H1 (cell line): ENCODE measurements at regions not wholly inside any gene's neighbourhood (a gene's known extent, or its start where the extent isn't known, plus 50 kb on each side); places are given as distances from the start of the nearest gene placed in this dataset.

Experiments used
- CTCF ChIA-PET: fragments of 300-600 bp; sonication (Branson Sonifier 250); formaldehyde crosslinking; loops from one replicate; lab custom pipeline; 2021; ENCODE audit not compliant: partially characterized antibody; lab: Charles Lee
- POLR2A ChIA-PET: fragments of 300-600 bp; sonication (Branson Sonifier 250); formaldehyde crosslinking; loops from one replicate; lab custom pipeline; 2021; ENCODE audit warnings: inconsistent platforms; ENCODE audit not compliant: partially characterized antibody; lab: Charles Lee
- DNase-seq, 2 experiments: peaks; one replicate each; pipeline versions ENCODE4 v3.0.0 to v3.0.0-alpha.2; 2010 to 2022; ENCODE audit warnings: low spot score in 2 of 2, low read depth in 1 of 2, mixed read lengths in 1 of 2
- FAIRE-seq: peaks from 2 replicates; lab custom pipeline; 2011; peaks lifted over from hg19 to GRCh38; lab: Jason Lieb, UNC
- H2AFZ ChIP-seq: 2 replicates; pipeline ENCODE4 v1.8.1; 2012; ENCODE audit warnings: low read length, inconsistent platforms
- H2AK5ac ChIP-seq: 2 replicates; pipeline ENCODE4 v1.6.1; 2013; ENCODE audit warnings: low read depth, low read length
- H2BK120ac ChIP-seq: replicated peaks from 2 replicates; pipeline ENCODE3; 2013; ENCODE audit warnings: low read depth, low read length, inconsistent platforms
- H2BK12ac ChIP-seq: 2 replicates; pipeline ENCODE4 v1.6.1; 2013; ENCODE audit warnings: low read depth, low read length
- H2BK15ac ChIP-seq: 2 replicates; pipeline ENCODE4 v1.6.1; 2013; ENCODE audit warnings: low read length
- H2BK20ac ChIP-seq: 2 replicates; pipeline ENCODE4 v1.6.1; 2013; ENCODE audit warnings: low read length
- H2BK5ac ChIP-seq: 2 replicates; pipeline ENCODE4 v1.6.1; 2013; ENCODE audit warnings: low read depth, low read length
- H3K14ac ChIP-seq: 2 replicates; pipeline ENCODE4 v1.6.1; 2013; ENCODE audit warnings: inconsistent platforms; ENCODE audit not compliant: insufficient read length
- H3K18ac ChIP-seq: 2 replicates; pipeline ENCODE4 v1.6.1; 2013; ENCODE audit warnings: low read length; ENCODE audit errors: extremely low read depth
- H3K23ac ChIP-seq: 2 replicates; pipeline ENCODE4 v1.6.1; 2013; ENCODE audit warnings: inconsistent platforms; ENCODE audit not compliant: insufficient read length
- H3K23me2 ChIP-seq: 2 replicates; pipeline ENCODE4 v1.6.1; 2013; ENCODE audit warnings: low read depth, low read length
- H3K27ac ChIP-seq: 2 replicates; pipeline ENCODE4 v1.6.1; 2011; ENCODE audit warnings: low read depth, low read length, inconsistent platforms
- H3K27me3 ChIP-seq, 4 experiments: replicated peaks in 1 of 4; 1 replicate in 1 of 4; 2 replicates in 3 of 4; pipeline versions ENCODE4 v1.6.1 to v1.8.1; 2011 to 2013; ENCODE audit warnings: low read length in 3 of 4, mild to moderate bottlenecking in 3 of 4, inconsistent platforms in 2 of 4, mixed read lengths in 2 of 4, moderate library complexity in 1 of 4; ENCODE audit not compliant: control insufficient read depth in 3 of 4, insufficient read depth in 3 of 4; ENCODE audit errors: extremely low read depth in 1 of 4
- H3K36me3 ChIP-seq, 4 experiments: 2 replicates each; pipeline versions ENCODE4 v1.6.1 to v1.8.1; 2011 to 2013; ENCODE audit warnings: mild to moderate bottlenecking in 4 of 4, low read length in 3 of 4, moderate library complexity in 2 of 4, control low read depth in 1 of 4, inconsistent platforms in 1 of 4; ENCODE audit not compliant: insufficient read depth in 4 of 4, control insufficient read depth in 2 of 4
- H3K4ac ChIP-seq: replicated peaks from 2 replicates; pipeline ENCODE3; 2013; ENCODE audit warnings: low read length, low read depth, mixed read lengths, inconsistent platforms; ENCODE audit not compliant: insufficient read length
- H3K4me1 ChIP-seq, 4 experiments: replicated peaks in 1 of 4; 1 replicate in 1 of 4; 2 replicates in 3 of 4; pipeline versions ENCODE4 v1.6.1 to v1.8.1; 2011 to 2013; ENCODE audit warnings: low read length in 3 of 4, inconsistent platforms in 2 of 4, mixed read lengths in 1 of 4; ENCODE audit not compliant: insufficient read depth in 4 of 4, control insufficient read depth in 3 of 4
- H3K4me2 ChIP-seq, 2 experiments: 2 replicates each; pipeline versions ENCODE4 v1.6.1 to v1.8.1; 2011 to 2013; ENCODE audit warnings: low read depth in 2 of 2, low read length in 2 of 2, control low read depth in 1 of 2, inconsistent platforms in 1 of 2, mild to moderate bottlenecking in 1 of 2; ENCODE audit not compliant: insufficient read depth in 1 of 2
- H3K4me3 ChIP-seq, 4 experiments: fragments of 200-600, 300-600 bp in 1 of 4; sonication (generic), shearing (Covaris generic), sonication (Bioruptor Twin) in 1 of 4; 2 replicates each; pipeline versions ENCODE4 v1.5.1 to v1.8.1; 2011 to 2016; ENCODE audit warnings: low read length in 4 of 4, low read depth in 3 of 4, control low read depth in 2 of 4, inconsistent platforms in 2 of 4, mild to moderate bottlenecking in 2 of 4, mixed read lengths in 1 of 4, moderate library complexity in 1 of 4; ENCODE audit not compliant: insufficient read depth in 2 of 4; ENCODE audit errors: extremely low read depth in 1 of 4
- H3K56ac ChIP-seq: replicated peaks from 2 replicates; pipeline ENCODE3; 2013; ENCODE audit warnings: low read depth, mild to moderate bottlenecking, mixed read lengths, low read length, inconsistent platforms; ENCODE audit not compliant: insufficient read length
- H3K79me1 ChIP-seq: 2 replicates; pipeline ENCODE4 v1.6.1; 2013; ENCODE audit warnings: low read depth, low read length, control low read depth
- H3K79me2 ChIP-seq, 2 experiments: 2 replicates each; pipeline versions ENCODE4 v1.6.1 to v1.8.1; 2012 to 2013; ENCODE audit warnings: low read length in 2 of 2, mild to moderate bottlenecking in 2 of 2, inconsistent platforms in 1 of 2; ENCODE audit not compliant: insufficient read depth in 2 of 2, control insufficient read depth in 1 of 2
- H3K9ac ChIP-seq, 4 experiments: replicated peaks in 1 of 4; 1 replicate in 1 of 4; 2 replicates in 3 of 4; pipeline versions ENCODE4 v1.6.1 to v1.8.1; 2011 to 2013; ENCODE audit warnings: low read depth in 3 of 4, low read length in 3 of 4, control low read depth in 2 of 4, mild to moderate bottlenecking in 2 of 4, moderate library complexity in 2 of 4, inconsistent platforms in 1 of 4; ENCODE audit errors: extremely low read depth in 1 of 4
- H3K9me3 ChIP-seq, 2 experiments: 2 replicates each; pipeline versions ENCODE4 v1.6.1 to v1.8.1; 2012 to 2013; ENCODE audit warnings: mild to moderate bottlenecking in 2 of 2, moderate library complexity in 2 of 2, control low read depth in 1 of 2, inconsistent platforms in 1 of 2, low read depth in 1 of 2, low read length in 1 of 2, mixed read lengths in 1 of 2; ENCODE audit not compliant: insufficient read depth in 2 of 2
- H4K20me1 ChIP-seq, 2 experiments: replicated peaks in 1 of 2; 2 replicates each; pipeline versions ENCODE3 to v1.8.1; 2011 to 2013; ENCODE audit warnings: inconsistent platforms in 2 of 2, low read length in 2 of 2, mild to moderate bottlenecking in 1 of 2; ENCODE audit not compliant: insufficient read depth in 2 of 2, control insufficient read depth in 1 of 2
- H4K5ac ChIP-seq: 2 replicates; pipeline ENCODE4 v1.6.1; 2013; ENCODE audit warnings: low read length, low read depth, mixed read lengths, inconsistent platforms; ENCODE audit not compliant: insufficient read length
- H4K8ac ChIP-seq: 2 replicates; pipeline ENCODE4 v1.8.0; 2013; ENCODE audit warnings: mild to moderate bottlenecking, moderate library complexity, low read length, inconsistent platforms; ENCODE audit not compliant: insufficient read depth; ENCODE audit errors: extremely low read depth
- H4K91ac ChIP-seq: replicated peaks from 2 replicates; pipeline ENCODE3; 2013; ENCODE audit warnings: low read length, mixed read lengths, inconsistent platforms; ENCODE audit not compliant: insufficient read length
- BACH1 ChIP-seq: IDR thresholded peaks from 2 replicates; pipeline ENCODE4 v1.6.1; 2012; ENCODE audit warnings: low read length, improper control_type of control experiment
- BCL11A ChIP-seq, 2 experiments: IDR thresholded peaks; one replicate each; pipeline ENCODE4 v1.6.1; 2011; ENCODE audit warnings: low read depth in 2 of 2, low read length in 2 of 2, mild to moderate bottlenecking in 2 of 2
- CTBP2 ChIP-seq: IDR thresholded peaks from 2 replicates; pipeline ENCODE4 v1.7.0; 2011; ENCODE audit warnings: borderline replicate concordance, mild to moderate bottlenecking, moderate library complexity, mixed read lengths, low read length; ENCODE audit not compliant: insufficient read depth, insufficient read length
- EGR1 ChIP-seq: IDR thresholded peaks from 2 replicates; pipeline ENCODE4 v1.6.1; 2011; ENCODE audit warnings: low read depth, low read length, borderline replicate concordance
- KDM4A ChIP-seq: IDR thresholded peaks from one replicate; pipeline ENCODE4 v1.7.1; 2012; ENCODE audit warnings: low read depth, mild to moderate bottlenecking, moderate library complexity, low read length, inconsistent platforms; ENCODE audit not compliant: severe bottlenecking
- KDM5A ChIP-seq: fragments of 200-600 bp; IDR thresholded peaks from 2 replicates; pipeline ENCODE4 v1.7.1; 2012; ENCODE audit warnings: mild to moderate bottlenecking, low read length, inconsistent platforms, mixed read lengths
- MAFK ChIP-seq: IDR thresholded peaks from 2 replicates; pipeline ENCODE4 v1.6.1; 2012; ENCODE audit warnings: low read depth, mild to moderate bottlenecking, improper control_type of control experiment, low read length
- POLR2A ChIP-seq, 2 experiments: IDR thresholded peaks; 1 replicate in 1 of 2; 2 replicates in 1 of 2; pipeline ENCODE4 v1.6.1; 2011; ENCODE audit warnings: low read depth in 2 of 2, low read length in 2 of 2, mild to moderate bottlenecking in 2 of 2; ENCODE audit errors: control extremely low read depth in 1 of 2
- POU5F1 ChIP-seq: IDR thresholded peaks from 2 replicates; pipeline ENCODE4 v1.6.1; 2011; ENCODE audit warnings: low read depth, mild to moderate bottlenecking, low read length, moderate library complexity
- SAP30 ChIP-seq: fragments of 300-600 bp; sonication (generic); IDR thresholded peaks from 2 replicates; pipeline ENCODE4 v1.7.1; 2012; ENCODE audit warnings: low read length, moderate library complexity, mild to moderate bottlenecking, inconsistent platforms; ENCODE audit not compliant: insufficient read depth, insufficient replicate concordance
- SIRT6 ChIP-seq: IDR thresholded peaks from one replicate; pipeline ENCODE4 v1.7.1; 2012; ENCODE audit warnings: low read length, inconsistent platforms
- SIX5 ChIP-seq: IDR thresholded peaks from 2 replicates; pipeline ENCODE4 v1.6.1; 2011; ENCODE audit warnings: mild to moderate bottlenecking, low read depth, low read length
- TAF1 ChIP-seq: IDR thresholded peaks from 2 replicates; pipeline ENCODE4 v1.6.1; 2011; ENCODE audit warnings: mild to moderate bottlenecking, low read depth, low read length
- TBP ChIP-seq: IDR thresholded peaks from 2 replicates; pipeline ENCODE4 v1.6.1; 2011; ENCODE audit warnings: low read depth, low read length, improper control_type of control experiment
- USF2 ChIP-seq: IDR thresholded peaks from 2 replicates; pipeline ENCODE4 v1.6.1; 2011; ENCODE audit warnings: low read length, improper control_type of control experiment
- YY1 ChIP-seq: IDR thresholded peaks from 2 replicates; pipeline ENCODE4 v1.6.1; 2011; ENCODE audit warnings: low read depth, mild to moderate bottlenecking, low read length
- WGBS, 2 experiments: shearing (Covaris generic) in 1 of 2; methylation state at CpG; one replicate each; pipeline versions ENCODE4 v1.1.6 to v1.1.7; 2013 to 2015; ENCODE audit warnings: low lambda C conversion rate in 2 of 2, mixed read lengths in 2 of 2, inconsistent platforms in 1 of 2, low coverage in 1 of 2, missing lambda C conversion rate in 1 of 2; ENCODE audit not compliant: insufficient replicate concordance in 2 of 2, insufficient coverage in 1 of 2, insufficient read length in 1 of 2; ENCODE audit errors: extremely low coverage in 1 of 2, missing lambda C conversion rate in 1 of 2; 5-methylcytosine and 5-hydroxymethylcytosine counted together

- Histone ChIP-seq H2BK5ac (no peak overlapping the region), H3K4me1 (no peaks in the 10 kb centered on the region), H3K4me3 (no peak overlapping the region), H3K9me3 (no peaks in the 10 kb centered on the region), H3K79me2 (no peaks in the 10 kb centered on the region), H2BK120ac (no peak overlapping the region), H4K8ac (no peak overlapping the region), H3K14ac (no peak overlapping the region), H2AK5ac (no peak overlapping the region), H3K36me3 (no peaks in the 10 kb centered on the region), H2BK12ac (no peak overlapping the region), H2AFZ (no peak overlapping the region), H3K79me1 (no peaks in the 10 kb centered on the region), H2BK20ac (no peak overlapping the region), H2BK15ac (no peak overlapping the region), H3K23ac (no peak overlapping the region), H3K18ac (no peak overlapping the region), H4K91ac (no peak overlapping the region), H3K27ac (no peak overlapping the region), H4K20me1 (no peaks in the 10 kb centered on the region), H3K27me3 (no peaks in the 10 kb centered on the region), H3K56ac (no peak overlapping the region), H3K9ac (no peak overlapping the region), H4K5ac (no peak overlapping the region), H3K4me2 (no peak overlapping the region), H3K23me2 (no peaks in the 10 kb centered on the region), H3K4ac (no peak overlapping the region)
- POLR2A ChIA-PET, result no interaction called here
- 89% methylated on average over 3 of the region's 3 CpGs; no CpG with 5 or more reads in 1 of the 2 experiments for WGBS, 2 experiments
- FAIRE-seq (no peak), DNase-seq (no peak)
- CTCF ChIA-PET, result no interaction called here
- TF ChIP-seq POU5F1 (no peak), MAFK (no peak), TBP (no peak), USF2 (no peak), SAP30 (no peak), EGR1 (no peak), KDM5A (no peak), CTBP2 (no peak), KDM4A (no peak), SIX5 (no peak), SIRT6 (no peak), BCL11A (IDR thresholded peaks at IDR 0.05; ENCODE audit: low read depth in 2 of 2, low read length in 2 of 2) (no peak), BACH1 (no peak), TAF1 (no peak), POLR2A (IDR thresholded peaks at IDR 0.05; ENCODE audit: control extremely low read depth in 1 of 2, low read depth in 2 of 2, low read length in 2 of 2) (no peak), YY1 (no peak)
These were observed 63.2 kb upstream of the MAGI1 start for GRCh38 chr3:66101901-66102300.
